HG02981 (cell line): ENCODE measurements at regions not wholly inside any gene's neighbourhood (a gene's known extent, or its start where the extent isn't known, plus 50 kb on each side); places are given as distances from the start of the nearest gene placed in this dataset.

ENCODE experiments used
- ATAC-seq: cut with Tn5 transposase; IDR thresholded peaks from one replicate; pipeline ENCODE4 v1.9.1; 2021; ENCODE audit warnings: mild to moderate bottlenecking, moderate library complexity; ENCODE audit not compliant: unreplicated experiment

DNA sequence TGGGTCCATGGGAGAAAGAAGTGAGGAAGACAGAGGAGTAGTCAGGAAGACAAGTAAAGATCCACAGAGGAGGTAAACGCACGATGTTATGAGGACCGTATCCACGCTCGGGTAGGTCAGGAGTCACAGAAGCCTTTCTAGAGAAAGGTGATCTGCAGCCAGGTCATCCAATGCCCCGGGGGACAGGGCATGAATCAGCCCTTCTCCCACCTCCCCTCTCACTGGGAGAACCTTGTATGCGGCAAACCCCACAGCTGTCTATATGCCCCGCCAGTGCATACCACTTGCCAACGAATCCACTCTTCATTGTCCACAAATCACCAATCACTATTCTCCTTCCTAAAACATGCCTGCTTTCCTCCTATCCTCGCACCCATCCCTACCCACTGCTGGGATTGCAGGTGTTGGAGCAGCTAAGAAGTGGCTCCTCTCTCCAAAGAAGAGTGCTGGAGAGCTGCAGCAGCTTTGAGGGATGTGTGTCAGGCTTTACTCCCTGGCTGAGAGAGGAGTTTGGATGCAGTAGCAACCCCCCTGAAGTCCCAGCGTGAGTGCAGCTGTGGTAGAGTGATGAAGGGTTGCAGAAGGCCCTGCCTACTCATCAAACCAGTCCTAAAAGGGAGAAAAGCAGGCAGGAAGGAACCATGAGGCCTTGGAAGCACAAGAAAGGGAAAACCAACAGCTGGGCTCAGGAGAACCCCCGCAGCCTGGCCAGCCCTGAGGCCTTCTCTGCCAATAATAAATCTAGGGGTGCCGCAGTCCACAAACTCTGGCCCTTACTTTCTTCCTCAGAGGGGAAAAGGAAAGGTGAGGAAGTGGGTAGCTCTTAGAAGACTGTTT lies 102.2 kb upstream of the GADD45A start:
- ATAC-seq: no peak

DNA sequence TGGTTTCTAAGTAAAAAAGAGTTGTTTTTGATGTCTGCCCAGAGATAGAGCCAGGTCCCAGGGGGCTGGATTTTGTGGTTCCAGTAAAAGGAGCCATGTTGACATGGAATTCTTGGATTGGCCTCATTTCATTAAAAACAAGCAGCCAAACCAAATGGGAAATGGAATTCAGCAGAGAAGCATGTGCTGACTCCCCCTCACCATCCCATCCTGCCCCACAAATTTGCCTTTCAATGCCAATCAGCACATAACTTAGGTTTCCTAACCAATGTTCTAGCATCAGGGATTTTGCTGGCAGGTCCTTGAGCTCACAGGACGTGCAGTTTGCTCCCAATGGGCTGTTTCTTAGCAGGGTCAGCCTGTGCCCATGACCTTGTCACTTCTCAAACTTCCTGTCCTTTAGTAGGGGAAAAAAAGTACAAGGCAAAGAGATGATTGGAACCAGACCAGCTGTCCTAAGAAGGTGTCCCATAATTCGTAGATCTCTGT lies 101.5 kb upstream of the GADD45A start:
- ATAC-seq: no peak

DNA sequence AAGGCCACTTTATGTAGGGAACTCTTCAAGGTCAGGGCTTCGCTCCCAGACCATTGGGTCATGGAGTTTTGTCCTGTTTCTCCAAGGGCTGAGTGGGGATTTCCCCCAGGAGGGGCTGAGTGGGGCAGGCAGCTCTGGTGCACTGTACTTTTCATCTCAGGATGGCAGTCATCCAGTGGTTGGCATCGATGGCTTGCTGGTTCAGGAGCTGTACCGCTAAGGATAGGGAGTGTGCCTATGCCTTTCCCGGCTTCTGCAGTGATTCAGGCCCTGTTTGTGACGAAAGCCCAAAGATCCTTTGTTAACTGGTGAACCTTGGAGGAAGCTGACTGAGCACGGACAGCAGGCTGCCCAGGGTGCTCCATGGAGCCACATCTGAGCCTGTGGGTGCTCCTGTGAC lies 100.1 kb upstream of the GADD45A start:
- ATAC-seq: no peak

DNA sequence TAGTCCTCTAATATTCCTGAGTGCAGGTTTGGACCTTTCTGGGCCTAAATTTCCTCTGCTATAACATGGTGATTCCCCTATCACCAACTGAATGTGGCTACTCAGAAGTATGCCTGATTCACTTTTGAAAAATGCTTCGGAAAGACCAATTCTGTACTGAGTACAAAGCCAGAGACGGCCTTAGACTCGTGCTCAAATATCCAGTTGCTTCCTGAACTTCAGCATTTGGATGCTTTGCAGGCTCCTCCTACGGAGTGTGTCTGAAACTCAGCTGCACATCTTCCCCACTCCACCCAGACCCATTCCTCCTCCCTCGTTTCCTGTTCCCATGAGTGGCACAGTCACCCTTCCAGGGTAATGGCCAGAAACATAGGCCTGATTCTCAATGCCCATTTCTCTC lies 98.4 kb upstream of the GADD45A start:
- no peak for ATAC-seq

DNA sequence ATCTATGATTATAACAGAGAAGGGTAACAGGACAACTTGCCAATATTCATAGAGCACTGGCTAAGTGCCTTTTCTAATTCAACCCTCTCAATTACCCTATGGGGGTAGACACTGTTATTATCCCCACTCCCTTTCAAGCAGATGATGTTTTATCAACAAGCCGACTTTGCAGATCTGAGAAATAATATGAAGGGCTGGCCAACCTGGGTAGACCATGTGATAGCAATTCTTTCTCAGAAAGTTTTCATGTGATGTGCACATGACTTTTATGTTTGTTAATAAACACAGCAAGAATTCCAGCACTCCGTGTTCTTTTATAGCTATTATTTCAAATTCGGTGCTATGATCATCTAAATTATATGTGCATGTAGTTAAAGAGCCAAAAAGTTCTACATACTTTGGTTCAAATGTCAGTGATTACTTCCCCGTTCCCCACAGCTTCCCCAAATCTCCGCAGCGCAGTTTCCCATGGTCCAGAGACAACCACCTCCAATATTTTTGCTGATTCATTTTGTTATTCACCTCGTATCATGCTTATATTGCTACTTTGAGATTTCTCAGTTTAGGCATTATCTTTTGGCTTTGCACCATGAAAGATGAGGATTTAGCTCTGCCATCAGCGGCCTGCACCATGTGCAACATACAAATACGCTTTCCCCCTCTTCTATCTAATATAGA lies 96.7 kb upstream of the GADD45A start:
- no peak for ATAC-seq

DNA sequence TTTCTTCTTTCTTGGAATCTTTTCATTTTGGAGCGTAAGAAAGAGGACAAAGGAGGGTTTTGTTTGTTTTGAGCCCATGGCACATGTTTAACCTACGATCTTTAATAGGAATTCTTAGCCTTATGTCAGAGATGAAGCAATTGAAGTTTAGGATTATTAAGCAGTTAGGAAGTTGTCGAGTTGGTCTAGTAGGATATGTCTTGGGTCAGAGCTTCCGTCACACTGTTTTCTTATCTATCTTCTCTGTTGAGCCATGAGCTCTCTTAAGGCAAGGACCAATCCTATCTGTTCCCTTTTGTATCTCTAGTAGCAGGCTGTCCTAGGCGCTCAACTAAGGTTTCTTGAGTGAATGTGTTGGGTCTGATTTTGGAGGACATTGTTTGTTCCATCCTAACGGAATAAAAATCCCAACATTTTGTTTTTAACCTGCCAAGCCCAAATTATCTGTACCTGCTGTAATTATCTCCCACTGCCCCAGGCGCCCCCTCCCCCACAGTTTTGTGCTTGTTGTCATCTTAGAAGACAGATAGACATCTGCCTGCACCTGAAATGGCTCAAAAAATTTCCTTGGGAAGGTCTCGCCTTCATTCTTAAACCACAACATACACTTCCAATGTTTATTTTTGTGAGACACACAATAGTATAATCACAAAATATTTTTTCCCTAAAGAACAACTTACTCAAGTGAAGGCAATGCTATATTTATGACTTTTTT lies 95.3 kb upstream of the GADD45A start:
- no peak for ATAC-seq

DNA sequence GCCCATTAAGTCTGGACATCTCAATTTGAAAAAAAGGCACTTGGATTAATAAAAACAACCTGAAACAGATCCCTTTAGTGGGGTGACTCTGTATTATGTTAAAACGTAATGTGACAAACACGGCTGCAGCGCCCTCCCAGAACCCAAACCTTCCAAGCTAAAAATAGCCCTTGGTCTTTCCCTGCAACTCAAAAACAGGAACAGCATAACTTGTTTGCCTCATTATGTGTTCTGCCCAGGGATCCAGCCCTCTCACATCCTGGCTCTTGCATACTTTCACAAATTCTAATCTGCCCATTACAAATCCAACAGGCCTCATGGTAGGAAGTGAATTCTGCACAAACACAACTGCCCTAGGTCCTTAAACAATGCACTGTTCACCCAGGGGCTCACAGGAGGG lies 94.7 kb upstream of the GADD45A start:
- no peak for ATAC-seq

DNA sequence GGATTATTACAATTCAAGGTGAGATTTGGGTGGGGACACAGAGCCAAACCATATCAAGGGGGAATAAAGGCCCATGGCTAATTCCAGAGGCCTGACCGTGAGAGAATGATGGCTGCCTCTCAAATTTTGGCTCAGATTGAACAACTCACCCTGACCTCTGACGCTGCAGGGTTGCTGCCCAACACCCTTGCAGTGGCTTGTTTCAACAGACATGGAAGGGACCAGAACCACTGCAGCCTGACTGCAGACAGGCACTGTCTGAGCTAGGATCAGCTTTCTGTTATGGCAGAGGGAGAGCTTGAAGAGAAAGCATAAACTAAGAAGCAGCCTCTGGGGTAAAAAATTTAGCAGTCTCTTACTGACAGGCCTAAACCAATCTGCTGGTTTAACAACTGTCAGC lies 90.2 kb upstream of the GADD45A start:
- ATAC-seq: no peak

DNA sequence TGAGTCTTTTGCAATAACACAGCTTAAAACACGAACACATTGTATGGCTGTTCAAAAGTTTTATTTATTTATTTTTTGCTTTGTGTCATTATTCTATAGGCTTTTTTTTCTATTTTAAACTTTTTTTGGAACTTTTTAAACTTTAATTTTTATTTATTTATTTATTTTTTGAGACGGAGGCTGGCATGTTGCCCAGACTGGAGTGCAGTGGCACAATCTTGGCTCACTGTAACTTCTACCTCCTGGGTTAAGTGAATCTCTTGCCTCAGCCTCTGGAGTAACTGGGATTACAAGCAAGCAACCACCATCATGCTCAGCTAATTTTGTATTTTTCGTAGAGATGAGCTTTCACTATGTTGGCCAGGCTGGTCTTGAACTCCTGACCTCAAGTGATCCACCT lies 88.3 kb upstream of the GADD45A start:
- ATAC-seq: no peak

DNA sequence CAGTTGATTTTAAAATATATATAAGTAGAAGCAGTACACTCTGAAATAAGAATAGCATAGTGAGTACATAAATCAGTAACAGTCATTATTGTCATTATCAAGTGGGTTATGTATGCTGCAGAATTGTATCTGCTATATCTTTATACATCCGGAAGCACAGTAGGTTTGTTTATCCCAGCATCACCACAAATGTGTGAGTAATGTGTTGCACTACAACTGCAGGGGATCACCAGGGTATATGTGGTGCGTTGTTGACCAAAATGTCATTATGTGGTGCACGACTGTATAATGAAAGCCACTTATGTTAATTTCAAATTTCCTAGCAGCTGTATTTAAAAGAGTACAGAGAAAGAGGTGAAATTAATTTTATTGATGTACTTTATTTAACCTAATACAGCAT lies 87.7 kb upstream of the GADD45A start:
- no peak for ATAC-seq

DNA sequence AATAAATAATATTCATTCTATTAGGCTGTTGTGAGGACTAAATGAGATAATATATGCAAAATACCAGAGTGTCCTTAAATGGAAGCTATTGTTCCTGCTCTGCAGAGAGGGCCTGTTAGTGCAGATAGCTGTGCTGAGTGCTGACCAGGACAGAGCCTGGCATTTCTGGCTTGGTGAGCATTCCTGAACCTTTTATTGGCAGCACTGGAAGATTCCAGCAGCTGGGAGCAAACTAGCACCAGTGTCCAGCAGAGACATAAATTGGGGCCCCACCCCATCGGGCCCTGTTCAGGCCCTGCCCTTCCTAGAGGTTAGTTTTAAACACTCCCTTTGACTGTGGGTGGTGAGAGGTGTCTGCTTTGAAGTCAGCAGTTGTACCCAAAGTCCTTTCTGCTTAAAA lies 85.9 kb upstream of the GADD45A start:
- ATAC-seq: no peak

DNA sequence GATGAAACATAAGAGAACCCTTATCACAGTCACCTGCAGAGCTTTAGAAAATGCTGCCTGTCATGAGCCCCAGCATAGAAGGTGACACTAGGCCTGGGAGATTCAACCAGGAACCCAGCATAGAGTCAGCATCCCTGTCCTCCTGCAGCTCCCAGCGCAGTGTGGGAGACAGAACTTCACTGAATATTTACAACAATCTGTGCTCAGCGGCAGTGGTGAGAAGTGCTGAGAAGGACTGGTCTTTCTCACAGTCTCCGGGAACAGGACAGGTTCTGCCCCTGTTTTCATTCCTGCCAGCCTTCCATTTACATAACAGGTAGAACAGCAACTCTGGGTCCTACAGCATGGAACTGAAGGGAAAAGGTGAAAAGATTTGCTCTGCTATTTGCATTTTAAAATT lies 83.5 kb upstream of the GADD45A start:
- no peak for ATAC-seq

DNA sequence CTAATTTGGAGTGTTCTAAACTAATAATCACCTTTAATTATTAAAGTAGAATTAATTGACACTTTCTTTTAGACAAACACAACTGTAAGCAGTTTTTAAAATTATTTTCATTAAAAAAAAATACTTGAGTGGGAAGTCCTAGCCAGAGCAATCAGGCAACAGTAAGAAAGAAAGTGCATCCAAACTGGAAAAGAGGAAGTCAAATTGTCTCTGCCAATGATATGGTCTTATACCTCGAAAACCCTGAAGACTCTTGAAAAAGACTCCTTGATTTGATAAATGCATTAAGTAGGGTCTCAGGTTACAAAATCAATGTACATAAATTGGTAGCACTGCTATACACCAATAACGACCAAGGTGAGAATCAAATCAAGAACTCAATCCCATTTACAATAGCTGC lies 83.0 kb upstream of the GADD45A start:
- ATAC-seq: no peak

DNA sequence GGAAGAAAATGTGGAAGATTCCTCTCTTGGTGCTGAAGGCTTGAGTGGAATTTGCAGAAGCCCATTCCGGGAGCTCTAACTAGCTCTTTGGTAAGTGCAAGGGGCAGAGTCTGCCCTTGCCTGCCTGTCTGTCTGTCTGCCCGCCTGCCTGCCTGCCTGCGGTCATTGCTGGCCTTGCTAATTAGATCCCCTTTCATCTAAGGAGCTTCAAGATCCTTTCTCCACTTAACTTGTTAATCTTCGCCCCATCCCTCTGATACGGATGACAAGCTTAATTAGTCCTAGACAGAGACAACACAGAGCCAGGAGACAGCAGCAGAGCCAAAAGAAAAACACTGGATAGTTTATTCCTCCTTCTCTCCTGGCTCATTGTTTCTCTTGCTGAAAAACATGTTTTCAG lies 80.2 kb upstream of the GADD45A start:
- ATAC-seq: no peak

DNA sequence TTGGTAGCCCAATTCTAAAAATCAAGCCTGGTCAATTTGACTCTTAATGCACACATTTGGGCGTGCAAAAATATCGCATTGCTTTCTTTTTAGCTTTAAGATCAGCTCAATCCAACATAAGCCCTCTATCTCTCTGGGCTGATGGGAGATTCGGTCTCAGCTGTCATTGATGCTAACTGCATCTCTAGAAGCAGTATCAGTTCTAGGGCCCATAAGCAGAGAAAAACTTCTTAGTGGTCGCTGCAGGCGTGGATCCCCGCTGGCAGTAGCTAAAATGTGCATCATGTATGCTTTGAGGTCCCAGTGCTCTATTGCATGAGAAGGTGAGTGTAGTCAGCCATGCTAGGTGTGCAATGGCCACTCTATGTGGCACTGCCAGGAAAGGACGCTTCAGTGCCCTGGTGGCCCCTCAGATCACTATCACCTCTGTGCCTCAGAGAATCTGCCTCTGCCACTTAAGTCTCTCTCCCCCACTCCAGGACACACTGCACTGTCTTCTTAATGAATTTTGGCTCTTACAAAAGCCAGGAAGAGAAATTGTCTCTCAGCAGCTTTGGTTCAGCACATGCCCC lies 79.7 kb upstream of the GADD45A start:
- ATAC-seq: no peak

DNA sequence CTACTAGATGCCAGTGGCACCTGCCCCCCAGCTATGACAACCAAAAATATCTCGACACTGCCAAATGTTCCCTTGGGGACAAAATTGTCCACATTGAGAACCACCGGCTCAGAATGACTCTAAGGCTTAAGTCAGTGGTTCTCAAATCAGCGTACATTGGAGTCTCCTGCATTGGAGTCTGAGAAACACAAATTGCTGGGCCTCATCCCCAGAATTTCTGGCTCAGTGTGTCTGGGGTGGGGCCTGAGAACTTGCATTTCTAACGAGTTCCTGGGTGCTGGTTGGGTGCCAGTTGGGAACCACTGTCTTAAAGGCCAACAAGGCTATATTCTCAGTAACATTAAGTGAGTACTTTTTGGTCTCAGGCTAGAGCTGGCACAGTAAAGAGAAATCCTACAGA lies 77.7 kb upstream of the GADD45A start:
- ATAC-seq: no peak

DNA sequence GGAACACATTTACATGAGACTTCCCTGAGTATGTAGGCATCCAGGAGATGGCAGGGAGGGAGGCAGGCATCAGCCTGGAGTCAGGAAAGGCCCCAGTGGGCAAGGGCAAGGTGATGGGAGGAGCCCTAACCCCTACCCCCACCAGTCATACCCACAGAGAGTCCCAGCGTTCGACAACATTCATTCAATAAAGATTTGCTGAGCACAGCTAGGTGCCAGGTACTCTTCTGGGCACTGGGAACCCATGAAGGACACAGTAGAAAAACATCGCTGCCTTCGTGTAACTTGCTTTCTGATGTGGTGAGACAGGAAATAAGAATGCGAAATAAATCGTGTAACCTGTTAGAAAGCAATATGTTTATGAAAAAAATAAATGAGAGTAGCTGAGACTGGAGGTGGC lies 77.3 kb upstream of the GADD45A start:
- ATAC-seq: no peak

DNA sequence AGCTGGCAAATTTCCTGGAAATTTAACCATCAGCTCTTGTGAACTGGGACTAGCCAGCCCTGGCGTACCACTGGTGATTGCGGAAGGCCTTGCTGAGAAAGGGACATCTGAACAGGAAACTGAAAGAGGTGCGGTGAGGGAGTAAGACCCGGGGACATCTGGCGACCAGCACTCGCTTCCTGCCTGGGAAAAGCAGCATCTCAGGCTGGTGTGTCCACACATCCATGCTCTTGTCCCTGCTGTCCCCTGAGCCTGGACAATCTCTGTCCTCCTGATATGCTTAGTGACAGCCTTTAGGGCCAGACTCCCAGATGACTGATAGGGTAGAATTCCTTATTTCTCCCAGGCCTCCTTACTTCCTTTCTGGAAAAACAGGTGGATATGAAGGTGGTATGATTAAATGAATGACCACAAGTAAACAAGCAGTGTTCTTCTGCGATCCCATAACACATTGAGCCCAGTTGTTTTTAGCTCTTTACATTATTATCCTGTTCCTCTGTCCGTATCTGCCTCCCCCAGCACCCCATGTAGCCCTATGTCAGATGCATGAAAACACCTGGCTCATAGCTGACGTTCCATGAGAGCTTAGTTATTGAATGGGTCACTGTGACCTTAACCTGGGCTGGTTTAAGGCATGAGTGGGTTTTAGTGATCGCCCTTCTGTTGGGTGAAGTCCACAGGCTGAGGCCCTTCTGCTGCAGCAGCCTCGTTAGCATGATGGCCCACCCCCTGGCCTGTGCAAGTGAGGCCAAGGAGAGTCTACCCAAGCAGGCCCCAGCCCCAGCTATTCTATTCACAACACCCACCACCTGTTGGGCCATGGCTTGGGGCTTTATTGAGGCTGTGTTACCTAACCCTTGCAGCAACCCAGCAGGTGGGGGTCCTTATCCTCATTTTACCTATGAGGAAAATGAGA lies 76.1 kb upstream of the GADD45A start:
- ATAC-seq: no peak

DNA sequence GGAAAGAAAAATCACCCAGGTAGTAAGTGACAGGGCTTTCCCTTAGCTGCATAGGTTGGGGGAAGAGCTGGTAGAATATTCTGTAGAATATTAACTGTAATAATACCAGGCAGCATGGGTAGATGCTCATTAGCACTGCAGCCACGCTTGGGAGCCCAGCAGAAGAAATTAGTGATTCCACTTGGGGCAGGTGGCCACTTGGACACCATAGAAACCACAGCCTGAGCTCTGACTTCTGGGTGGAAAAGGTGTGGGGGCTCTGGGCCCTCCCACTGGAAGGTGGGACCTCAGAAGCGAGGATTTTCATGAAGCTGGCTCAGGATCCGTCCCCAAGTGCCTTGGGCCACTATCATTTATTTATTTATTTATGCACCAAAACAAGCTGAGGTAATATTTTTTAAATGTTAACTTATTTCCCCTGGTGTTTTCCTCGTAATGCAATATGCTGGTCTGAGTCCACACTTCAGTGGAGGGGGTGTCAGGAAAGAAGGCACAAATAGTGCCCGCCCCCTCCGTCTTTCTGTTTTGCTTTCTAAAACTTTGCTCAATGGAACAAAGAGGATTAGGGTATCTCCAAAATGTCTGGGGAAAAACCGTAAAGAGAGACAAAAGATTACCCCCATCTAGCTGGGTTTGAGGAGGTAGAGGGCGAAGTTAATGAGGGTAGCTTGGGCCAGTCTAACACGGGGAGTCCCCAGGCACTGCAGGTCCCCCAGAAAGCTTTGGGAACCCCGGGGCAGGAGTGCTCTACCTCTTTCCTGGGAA lies 75.2 kb upstream of the GADD45A start:
- ATAC-seq: peak; percentile 29

DNA sequence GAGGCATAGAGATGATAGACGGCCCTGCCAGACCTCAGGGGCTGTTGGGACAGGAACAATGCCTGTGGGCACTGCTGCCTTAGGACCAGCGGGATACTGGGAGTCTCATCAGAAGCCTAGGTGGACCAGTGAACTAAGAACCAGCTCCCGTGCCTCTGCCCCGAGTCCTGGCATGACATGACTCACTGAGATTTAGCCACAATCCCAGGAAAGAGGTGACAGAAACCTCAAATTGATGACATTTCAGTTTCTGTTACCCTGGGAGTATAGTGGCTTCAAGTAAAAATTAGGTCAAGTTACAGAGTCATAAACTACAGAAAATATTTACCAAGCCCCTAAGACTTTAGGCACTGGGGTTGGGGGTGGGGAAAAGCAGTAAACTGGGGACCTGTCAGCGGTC lies 74.6 kb upstream of the GADD45A start:
- ATAC-seq: peak; percentile 13
